HG03565 (cell line): ENCODE measurements at regions not wholly inside any gene's neighbourhood (a gene's known extent, or its start where the extent isn't known, plus 50 kb on each side); places are given as distances from the start of the nearest gene placed in this dataset.
"Not testable (repeated sequence)": the region's sequence is repeated elsewhere in the genome, so short reads cannot be mapped to it uniquely, and the experiment has no call there.

Experiments used
- ATAC-seq: cut with Tn5 transposase; IDR thresholded peaks from one replicate; pipeline ENCODE4 v1.9.1; 2021; ENCODE audit warnings: mild to moderate bottlenecking, moderate library complexity; ENCODE audit not compliant: unreplicated experiment

DNA sequence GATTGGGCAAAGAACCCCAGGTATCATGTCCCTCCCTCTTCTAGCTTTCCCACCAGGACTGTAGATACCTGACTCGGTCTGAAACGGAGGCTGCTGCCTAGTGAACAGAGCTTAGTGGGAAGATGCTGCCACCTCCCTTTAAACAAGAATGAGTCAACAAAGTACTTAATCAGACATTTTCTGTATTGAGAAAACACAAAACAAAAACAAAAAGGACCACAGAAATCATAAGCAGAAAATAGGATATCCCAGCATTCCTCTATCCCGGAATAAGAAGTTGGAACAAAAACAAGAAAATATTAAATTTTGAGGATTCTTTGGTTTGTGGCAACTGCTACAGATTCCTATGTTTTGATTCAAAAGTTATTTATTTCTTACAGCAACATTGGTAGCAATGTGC is 51.7 kb upstream of the COL8A1 start:
- no peak for ATAC-seq

DNA sequence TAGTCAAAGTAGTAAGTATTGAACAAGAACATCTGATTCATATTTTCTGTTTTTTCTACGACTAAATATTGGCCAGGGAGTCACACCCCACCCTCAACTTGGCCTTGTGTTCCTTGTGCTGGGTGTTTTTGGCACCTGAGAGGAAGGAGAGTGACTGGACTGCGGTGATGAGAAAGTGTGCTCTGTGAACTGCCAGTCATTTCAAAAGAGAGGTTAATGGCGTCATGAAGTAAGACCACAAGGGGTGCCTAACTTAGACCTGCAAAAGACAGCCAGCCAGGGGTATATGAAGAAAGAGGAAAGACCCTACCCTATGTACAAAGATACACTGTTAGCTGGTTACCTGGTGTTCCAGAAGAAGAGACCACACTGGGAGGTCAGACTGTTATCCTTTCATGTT is 58.4 kb upstream of the COL8A1 start:
- ATAC-seq: peak; percentile 48

DNA sequence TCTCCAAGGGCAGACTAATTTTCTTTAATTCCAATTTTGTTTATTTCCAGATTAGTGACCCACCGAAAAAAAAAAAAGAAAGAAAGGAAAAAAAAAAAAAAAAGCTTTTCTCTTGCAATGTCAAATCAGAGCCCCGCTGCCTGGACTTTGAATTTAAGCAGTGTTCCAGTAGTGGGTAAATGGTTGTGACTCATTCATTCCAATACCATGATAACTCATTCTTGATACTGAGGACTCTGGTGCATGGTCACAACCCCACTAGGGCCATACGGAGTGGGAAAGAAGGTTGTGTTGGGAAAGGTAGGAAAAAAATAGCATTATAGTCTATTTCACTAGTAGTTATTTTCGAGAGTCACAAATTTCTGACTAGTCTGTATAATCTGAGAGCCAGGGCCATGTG is 59.1 kb upstream of the COL8A1 start:
- no peak for ATAC-seq

DNA sequence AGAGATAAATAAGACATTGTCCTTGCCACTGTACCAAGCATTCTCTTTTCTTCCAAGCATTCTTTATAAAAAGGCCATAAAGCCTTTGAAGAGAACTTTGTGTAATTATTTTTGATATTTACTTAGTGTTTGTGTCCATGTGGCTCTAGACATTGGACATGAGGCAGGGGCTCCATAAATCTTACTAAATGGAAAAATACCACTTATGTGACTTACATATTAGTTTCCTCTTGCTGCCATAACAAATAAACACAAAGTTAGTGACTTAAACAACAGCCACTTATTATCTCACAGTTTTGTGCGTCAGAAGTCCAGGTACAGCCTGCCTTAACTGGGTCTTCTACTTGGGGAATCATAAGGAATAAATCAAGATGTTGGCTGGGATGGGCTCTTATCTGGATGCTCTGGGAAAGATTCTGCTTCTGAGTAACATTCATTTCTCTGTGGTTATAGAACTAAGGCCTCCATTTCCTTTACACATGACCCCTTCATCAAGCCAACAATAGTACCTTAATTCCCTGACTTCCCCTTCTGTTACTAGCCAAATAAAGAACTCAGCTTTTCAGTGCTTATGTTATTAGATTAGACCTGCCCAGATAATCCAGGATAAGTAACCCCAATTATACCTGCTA is 59.9 kb upstream of the COL8A1 start:
- no peak for ATAC-seq

DNA sequence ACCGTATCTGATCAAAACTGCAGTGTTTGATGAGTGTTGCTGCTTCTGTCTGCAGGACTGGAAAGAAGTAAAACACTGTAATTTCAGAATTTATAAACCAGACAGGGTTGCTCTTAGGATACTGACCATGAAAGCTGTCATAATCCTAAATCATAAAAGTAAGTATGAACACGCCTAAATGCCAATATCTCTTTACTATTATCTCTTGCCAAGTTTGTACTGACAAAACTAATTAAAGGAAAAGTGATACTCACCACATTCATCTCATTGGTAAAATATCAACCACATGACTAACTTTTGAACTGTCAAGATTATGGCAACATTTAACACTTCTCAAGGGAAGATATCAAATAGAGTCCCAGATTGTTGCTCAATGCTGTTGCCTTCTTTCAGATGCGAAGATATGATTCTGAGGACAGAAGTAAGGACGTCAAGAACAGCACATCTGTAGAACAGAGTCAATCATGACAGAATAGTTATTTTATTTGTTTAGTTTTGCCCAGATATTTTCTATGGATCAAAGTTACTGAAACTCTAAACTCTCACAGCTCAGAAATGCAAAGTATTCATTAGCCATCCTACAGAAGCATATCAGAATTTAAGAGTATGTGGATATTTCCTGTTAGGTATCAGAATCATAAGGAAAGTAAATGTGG is 61.4 kb upstream of the COL8A1 start:
- no peak for ATAC-seq

DNA sequence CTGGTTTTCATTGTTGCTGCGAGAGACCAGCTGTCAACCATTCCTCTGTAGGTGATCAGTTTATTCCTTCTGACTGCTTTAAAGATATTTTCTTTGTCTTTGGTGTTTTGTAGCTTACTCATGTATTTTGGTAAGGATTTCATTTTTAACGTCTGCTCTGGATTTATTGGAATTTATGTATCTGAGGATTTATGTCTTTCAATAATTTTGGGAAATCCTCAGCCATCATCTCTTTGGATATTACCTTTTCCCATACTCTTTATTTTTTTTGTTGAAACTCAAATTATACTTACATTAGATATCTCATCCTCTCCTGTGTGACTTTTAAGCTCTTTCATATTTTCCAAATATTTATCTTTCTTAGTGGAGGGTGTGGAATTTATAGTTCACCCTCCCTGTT is 62.7 kb upstream of the COL8A1 start:
- ATAC-seq: no peak

DNA sequence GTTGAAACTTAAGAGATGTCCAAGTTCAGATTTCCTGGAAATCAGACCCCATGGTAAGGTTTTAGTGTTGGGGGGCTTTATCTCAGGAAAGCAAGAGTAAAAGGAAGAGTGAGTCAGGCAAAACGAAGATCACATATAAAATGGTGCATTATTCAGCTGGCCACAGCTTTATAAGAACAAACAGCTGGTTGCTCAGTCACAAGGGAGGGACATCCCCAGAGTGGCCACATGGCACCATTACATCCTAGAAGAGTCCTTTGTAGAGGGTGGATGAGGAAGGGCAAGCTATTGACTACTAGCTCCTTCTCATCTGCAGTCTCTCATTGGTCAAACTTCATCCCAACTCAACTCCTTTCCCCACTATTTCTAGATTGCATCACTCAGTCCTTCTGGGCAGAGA is 68.3 kb upstream of the COL8A1 start:
- no peak for ATAC-seq

DNA sequence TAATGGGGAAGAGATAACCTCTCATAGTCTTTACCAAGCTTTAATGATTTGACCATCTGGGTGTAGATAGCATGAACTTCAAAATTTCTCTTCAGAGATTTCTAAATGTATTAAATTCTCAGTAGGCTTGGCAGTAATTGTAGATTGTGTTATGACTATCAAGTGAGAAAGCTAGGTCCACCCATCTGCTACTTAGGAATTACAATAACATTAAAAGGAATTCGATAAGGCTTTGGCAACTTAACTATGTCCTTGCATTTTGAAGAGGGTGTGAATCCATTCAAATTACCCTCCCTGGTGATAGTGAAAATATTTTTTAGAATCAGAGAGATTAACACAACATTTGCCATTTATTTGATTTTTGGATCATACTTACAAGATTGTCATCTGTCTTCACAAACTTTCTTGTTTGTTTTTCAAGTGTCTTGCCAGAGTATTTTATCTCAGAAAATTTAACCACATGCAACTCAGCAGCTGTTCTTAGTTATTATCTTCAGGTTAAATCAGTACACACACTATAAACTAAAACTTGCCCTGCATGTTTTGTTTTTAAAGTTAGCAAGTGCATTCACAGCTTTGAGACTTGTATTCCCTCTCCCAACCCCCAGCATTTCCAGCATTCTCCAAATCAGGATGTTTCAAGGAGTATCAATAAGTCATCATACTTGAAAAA is 69.6 kb upstream of the COL8A1 start:
- no peak for ATAC-seq

DNA sequence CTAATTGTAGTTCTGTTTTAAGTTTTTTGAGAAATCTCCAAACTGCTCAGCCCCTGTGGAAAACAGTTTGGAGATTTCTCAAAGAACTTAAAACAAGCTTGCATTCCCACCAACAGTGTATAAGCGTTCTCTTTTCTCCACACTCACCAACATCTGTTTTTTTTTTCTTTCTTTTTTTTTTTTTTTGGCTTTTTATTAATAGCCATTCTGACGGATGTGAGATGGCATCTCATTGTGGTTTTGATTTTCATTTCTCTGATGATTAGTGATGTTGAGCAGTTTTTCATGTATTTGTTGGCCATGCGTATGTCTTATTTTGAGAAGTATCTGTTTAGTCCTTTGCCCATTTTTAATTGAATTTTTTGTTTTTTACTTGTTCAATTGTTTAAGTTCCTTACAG is 73.1 kb upstream of the COL8A1 start:
- no peak for ATAC-seq

DNA sequence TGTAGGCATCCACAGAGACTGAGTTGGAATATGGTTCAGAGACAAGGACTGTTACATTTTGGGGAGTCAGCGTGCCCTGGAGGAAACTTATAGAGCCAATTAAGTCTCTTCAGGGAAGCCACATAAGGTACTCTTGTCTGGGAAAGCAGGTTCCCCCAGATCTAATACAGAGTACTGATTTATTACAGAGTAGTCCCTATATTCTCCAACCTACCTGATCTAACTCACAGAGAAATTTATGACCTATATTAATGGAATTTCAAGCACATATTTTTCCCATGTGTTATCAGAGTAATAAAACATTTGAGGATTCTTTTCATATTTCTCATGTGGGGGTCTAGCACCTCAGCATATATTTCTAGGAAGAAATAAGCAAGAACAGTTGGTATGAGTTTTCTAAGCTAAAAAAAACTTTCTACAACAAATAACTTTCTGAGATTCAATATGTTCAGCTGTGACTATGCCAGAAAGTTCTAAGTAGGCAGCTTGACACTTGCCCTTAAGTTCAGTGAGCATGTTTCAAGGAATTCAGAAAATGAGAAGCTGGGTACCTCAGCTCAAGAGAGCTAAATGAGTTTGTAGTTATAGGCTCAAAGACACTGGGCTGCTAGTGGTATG is 75.3 kb upstream of the COL8A1 start:
- ATAC-seq: no peak

DNA sequence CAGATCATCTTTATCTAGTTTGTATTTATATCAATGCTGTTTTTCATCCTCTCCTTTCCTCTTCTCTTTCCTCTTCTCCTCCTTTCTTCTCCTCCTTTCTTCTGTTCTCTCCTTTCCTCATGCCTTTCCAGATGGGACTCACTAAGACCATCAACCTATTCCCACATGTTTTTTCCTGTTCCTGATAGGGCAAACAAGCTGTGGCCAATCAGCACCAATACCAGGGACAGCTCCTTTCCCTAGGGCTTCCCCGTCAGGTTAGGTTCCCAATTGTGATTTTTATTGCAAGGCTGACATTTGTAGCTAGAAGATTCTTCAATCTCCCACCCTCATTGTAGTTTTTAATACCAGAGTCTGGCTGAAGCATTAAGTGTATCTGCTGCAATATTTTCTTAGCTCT is 76.3 kb upstream of the COL8A1 start:
- ATAC-seq: no peak

DNA sequence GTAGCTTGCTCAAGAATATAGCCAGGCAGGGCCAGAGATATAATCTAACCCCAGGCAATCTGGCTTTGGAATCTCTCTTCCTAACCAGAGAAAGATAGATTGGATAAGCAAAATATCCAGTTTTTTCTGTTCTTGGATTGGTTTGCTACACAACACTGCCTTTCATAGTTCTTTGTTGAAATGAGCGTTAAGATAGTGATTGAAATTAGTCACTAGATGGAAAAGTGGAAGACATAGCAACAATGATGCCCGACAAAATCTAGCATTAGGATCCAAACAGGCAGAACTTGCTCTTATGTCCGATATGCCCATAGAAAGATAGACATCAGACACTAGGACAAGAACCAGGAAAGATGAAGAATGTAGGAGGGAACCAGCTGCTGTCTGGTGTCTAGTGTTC is 77.3 kb upstream of the COL8A1 start:
- ATAC-seq: no peak

DNA sequence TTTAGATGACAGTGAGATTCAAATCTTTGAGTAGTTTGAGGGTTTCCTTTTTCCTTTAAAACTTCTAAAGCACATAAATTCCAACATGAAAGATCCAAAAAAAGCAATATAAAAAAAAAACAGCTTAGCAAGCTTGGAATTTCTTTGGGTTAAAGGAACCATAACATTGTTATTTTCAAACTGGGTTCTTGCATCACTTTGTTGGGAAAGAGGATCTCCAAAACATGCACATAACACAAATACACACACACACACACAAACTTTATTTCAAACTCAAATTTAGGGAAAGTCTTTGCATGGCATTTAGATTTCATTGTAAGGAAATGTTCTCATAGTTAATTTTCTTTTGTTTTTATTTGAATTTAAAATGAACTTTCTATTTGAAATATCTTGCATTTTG is 79.2 kb upstream of the COL8A1 start:
- ATAC-seq: no peak

DNA sequence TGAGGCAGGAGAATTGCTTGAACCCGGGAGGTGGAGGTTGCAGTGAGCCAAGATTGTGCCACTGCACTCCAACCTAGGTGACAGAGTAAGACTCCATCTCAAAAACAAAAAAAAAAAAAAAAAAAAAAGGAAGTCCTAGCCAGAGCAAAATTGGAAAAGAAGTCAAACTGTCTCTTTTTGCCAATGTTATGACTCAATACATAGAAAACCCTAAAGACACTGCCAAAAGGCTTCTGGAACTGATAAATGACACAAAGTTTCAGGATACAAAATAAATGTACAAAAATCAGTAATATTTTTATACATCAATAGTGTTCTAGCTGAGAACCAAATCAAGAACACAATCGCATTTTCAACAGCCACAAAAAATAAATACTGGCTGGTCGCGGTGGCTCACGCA is 82.5 kb upstream of the COL8A1 start:
- not testable (repeated sequence) for ATAC-seq

DNA sequence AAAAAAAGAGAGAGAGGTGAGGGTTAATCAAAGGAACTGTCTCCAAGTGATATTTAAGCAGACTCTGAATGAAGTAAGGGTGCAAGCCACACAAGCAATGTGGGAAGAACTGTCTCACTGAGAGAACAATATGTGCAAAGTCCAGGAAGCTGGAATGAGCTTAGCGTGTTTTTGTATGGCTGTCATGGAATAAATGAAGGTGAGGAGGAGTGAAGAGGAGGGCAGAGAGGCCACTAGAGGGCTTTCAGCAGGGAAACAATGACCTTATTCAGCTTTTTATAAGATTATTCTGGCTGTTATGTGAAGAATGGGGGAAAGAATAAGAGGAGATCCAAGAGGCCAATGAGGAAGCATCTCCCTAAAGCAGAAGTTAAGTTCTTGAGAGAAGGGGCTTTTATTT is 86.9 kb upstream of the COL8A1 start:
- ATAC-seq: no peak

DNA sequence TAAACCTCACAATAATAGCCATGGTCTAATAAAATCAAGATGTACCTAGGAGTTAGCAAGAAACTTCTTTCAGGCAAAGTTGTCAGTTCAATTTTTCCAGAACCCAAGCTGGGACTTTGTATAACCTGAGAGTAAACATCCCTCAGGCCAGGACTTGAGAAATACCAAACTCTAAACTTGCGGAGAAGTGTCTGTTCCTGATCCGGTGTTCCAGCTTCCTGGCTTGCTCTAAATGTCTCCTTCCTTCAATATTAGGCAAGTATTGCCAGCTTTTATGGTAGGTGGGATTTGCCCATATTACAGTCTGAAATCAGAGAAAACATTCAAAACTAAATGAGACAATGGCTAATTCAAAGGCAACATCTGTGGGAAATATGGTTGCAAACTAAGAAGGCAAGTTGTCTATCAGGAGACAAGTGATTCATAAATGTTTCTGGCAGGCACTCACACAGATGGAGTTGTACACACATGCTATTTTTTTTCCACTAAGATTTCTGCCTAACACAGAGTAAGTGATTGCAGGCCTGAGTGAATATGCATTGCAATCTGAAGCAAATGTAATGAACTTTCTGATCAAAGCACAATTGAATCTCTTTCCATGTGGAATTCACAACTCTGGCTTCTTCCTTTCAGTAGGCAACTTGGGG is 88.3 kb upstream of the COL8A1 start:
- ATAC-seq: no peak

DNA sequence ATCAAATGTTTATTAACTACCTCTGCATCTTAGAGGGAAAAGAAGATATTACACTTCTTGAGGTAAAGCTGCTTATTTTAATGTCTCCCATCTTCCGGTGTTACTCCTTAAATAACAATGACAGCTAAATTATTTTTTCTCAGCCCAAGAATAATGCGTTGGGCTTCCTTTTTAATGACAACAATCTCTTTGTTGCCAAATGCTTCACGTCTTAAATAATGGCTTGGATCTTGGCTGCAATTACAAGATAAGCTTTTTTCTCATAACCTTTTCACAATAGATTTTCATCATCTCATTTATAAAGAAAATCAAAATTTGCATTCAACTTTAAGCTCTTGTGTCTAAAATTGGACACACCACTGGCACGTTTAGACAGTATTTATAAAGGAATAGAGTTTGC is 89.2 kb upstream of the COL8A1 start:
- ATAC-seq: no peak

DNA sequence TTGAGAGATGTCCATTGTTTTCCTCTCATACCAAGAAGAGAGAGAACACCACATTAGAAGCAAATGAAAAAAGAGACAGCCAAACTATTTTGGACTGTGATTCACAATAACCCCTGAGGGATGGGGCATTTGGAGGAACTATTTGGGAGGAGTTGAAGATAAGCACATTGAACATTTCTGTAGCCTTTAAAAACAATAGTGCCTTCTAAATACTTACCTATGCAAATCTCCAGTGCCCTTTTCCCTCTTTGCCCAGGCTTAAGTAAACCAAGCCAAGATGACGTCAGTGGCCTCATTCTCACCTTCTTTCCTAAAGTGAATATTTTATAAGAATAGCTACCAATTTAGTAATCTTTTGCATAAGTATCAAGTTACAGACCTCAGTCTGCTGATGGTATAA is 89.7 kb upstream of the COL8A1 start:
- no peak for ATAC-seq

DNA sequence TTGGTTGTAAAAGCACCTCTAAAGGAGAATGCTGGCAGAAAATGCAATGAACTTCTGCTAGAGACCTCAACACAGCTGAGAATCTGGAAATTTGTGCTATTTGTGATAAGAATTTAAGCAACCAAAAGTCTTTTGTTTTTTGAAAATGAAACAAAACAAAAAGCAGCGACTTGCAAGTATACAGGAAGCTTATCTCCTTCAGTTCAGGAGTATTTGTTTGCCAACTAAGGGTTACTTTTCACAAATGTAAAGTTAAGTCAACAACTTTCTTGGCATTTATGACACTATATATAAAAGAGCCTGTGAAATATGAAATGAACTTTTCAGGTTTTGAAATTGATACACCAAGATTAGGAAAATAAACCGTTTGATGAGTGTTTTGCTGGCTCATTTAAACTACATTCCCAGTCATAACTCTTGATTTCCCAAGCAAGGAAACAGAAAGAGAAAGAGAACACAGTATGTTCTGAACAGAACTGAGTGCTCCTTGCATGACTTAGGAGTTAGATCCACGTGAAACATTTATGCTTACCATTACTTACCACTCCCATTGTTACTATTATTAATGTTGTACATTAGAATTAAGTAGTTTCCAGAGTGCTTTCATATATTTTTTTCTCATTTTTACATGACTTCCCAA is 92.3 kb upstream of the COL8A1 start:
- ATAC-seq: no peak

DNA sequence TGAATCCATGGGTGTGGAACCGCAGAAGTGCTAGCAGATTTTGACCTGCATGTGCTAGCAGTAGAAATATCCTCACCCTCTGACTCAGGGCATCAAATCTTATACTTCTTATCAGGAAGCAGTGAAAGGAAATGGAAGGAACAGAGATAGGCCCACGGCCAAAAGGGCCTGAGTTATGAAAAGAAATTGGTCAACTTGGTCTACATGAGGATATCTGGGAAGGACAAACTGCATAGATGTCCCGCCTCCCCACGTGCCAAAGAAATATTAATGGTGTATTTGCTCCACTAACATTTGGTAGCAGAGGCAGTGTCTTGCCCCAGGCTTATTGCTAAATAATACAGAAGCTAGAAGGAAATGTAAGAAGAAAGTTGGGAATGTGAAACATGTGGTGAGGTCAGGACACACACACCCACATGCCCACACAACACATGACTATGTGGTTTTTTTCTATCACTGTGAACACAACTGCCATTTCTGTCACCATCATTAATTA is 93.6 kb upstream of the COL8A1 start:
- no peak for ATAC-seq

DNA sequence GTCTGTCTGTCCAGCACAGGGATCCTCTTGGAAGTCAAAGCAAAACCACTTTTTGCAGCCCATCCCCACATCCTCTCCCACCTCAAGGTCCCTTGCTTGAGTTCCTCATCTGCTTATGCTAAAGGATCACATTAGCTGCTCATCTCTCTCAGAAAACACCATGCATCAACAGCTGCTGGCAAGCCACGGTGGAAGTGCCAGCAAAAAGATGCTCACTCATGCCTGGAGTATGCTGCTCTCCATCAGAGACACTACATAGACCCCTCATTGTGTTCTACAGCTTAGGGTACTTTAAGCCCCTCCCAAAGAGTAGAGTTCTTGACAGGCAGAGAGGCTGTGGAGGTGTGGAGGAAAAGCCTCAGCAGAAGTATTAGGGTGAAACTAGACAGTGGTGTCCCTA is 94.6 kb upstream of the COL8A1 start:
- no peak for ATAC-seq
